ENCODE measurements at regions not wholly inside any gene's neighbourhood (a gene's known extent, or its start where the extent isn't known, plus 50 kb on each side); places are given as distances from the start of the nearest gene placed in this dataset.
A peak's percentile ranks its signal among the peaks of the same experiment; 100 is the strongest.

- no peaks in the 10 kb centered on the region for H3K79me2 ChIP-seq (ENCODE audit: insufficient read depth)
- H3K9me2 ChIP-seq (ENCODE audit: insufficient read depth), result no peaks in the 10 kb centered on the region
- in situ Hi-C loops (cut with MboI), result no loop called here
- no peak overlapping the region for H3K4me2 ChIP-seq (ENCODE audit: unreplicated experiment)
- DNase-seq, result no peak
- no peaks in the 10 kb centered on the region for H3F3A ChIP-seq (ENCODE audit: insufficient read depth)
- H3K36me3 ChIP-seq (ENCODE audit: low read depth), result no peaks in the 10 kb centered on the region
- H2AFZ ChIP-seq, result no peak overlapping the region
- H3K27ac ChIP-seq, result no peak overlapping the region
- no peaks in the 10 kb centered on the region for H3K9me3 ChIP-seq (ENCODE audit: low read depth)
- H3K4me3 ChIP-seq, result no peak overlapping the region
- no peaks in the 10 kb centered on the region for H4K20me1 ChIP-seq (ENCODE audit: insufficient read depth)
- no peak overlapping the region for H3K9ac ChIP-seq
- TF ChIP-seq EZH2 (IDR thresholded peaks at IDR 0.05; ENCODE audit: insufficient read depth, poor library complexity, severe bottlenecking) (no peak), EZH2phosphoT487 (IDR thresholded peaks at IDR 0.05; ENCODE audit: insufficient read depth, low read depth) (no peak)
- no peaks in the 10 kb centered on the region for H3K4me1 ChIP-seq (ENCODE audit: insufficient read depth)
- WGBS, 2 experiments (ENCODE audit: low coverage in 1 of 2, low lambda C conversion rate in 2 of 2, missing lambda C conversion rate in 2 of 2), result 66 to 68% methylated on average over 11 of the region's 11 CpGs
- H3K27me3 ChIP-seq (replicated peaks; ENCODE audit: insufficient read depth), result no peaks in the 10 kb centered on the region; the same call in 1 of the 2 replicates
Measured at GRCh38 chr1:217373761-217374701, 256.9 kb downstream of the GPATCH2 start.

GRCh38 chr1:217372049-217372970 lies 258.6 kb downstream of the GPATCH2 start:
- H3F3A ChIP-seq (ENCODE audit: insufficient read depth), result no peaks in the 10 kb centered on the region
- H3K27me3 ChIP-seq (replicated peaks; ENCODE audit: insufficient read depth), result no peaks in the 10 kb centered on the region; the same call in 1 of the 2 replicates
- no peak overlapping the region for H3K4me3 ChIP-seq
- no peak overlapping the region for H2AFZ ChIP-seq
- no peaks in the 10 kb centered on the region for H3K9me2 ChIP-seq (ENCODE audit: insufficient read depth)
- no peak overlapping the region for H3K27ac ChIP-seq
- no peaks in the 10 kb centered on the region for H3K4me1 ChIP-seq (ENCODE audit: insufficient read depth)
- DNase-seq, result no peak
- no peak overlapping the region for H3K9ac ChIP-seq
- no peaks in the 10 kb centered on the region for H4K20me1 ChIP-seq (ENCODE audit: insufficient read depth)
- no peaks in the 10 kb centered on the region for H3K36me3 ChIP-seq (ENCODE audit: low read depth)
- no peaks in the 10 kb centered on the region for H3K79me2 ChIP-seq (ENCODE audit: insufficient read depth)
- no peaks in the 10 kb centered on the region for H3K9me3 ChIP-seq (ENCODE audit: low read depth)
- TF ChIP-seq EZH2phosphoT487 (IDR thresholded peaks at IDR 0.05; ENCODE audit: insufficient read depth, low read depth) (no peak), EZH2 (IDR thresholded peaks at IDR 0.05; ENCODE audit: insufficient read depth, poor library complexity, severe bottlenecking) (no peak)
- WGBS, 2 experiments (ENCODE audit: low coverage in 1 of 2, low lambda C conversion rate in 2 of 2, missing lambda C conversion rate in 2 of 2), result 38 to 43% methylated on average over 7 of the region's 7 CpGs
- H3K4me2 ChIP-seq (ENCODE audit: unreplicated experiment), result no peak overlapping the region
- in situ Hi-C loops (cut with MboI), result no loop called here

GRCh38 chr1:217370757-217371156 lies 260.1 kb downstream of the GPATCH2 start:
- H3F3A ChIP-seq (ENCODE audit: insufficient read depth), result no peaks in the 10 kb centered on the region
- H3K9me3 ChIP-seq (ENCODE audit: low read depth), result no peaks in the 10 kb centered on the region
- H3K9ac ChIP-seq, result no peak overlapping the region
- H3K4me2 ChIP-seq (ENCODE audit: unreplicated experiment), result no peak overlapping the region
- DNase-seq, result no peak
- no peaks in the 10 kb centered on the region for H3K36me3 ChIP-seq (ENCODE audit: low read depth)
- H3K4me3 ChIP-seq, result no peak overlapping the region
- H3K79me2 ChIP-seq (ENCODE audit: insufficient read depth), result no peaks in the 10 kb centered on the region
- no peaks in the 10 kb centered on the region for H4K20me1 ChIP-seq (ENCODE audit: insufficient read depth)
- no peaks in the 10 kb centered on the region for H3K4me1 ChIP-seq (ENCODE audit: insufficient read depth)
- no peaks in the 10 kb centered on the region; the same call in 1 of the 2 replicates for H3K27me3 ChIP-seq (replicated peaks; ENCODE audit: insufficient read depth)
- TF ChIP-seq EZH2 (IDR thresholded peaks at IDR 0.05; ENCODE audit: insufficient read depth, poor library complexity, severe bottlenecking) (no peak), EZH2phosphoT487 (IDR thresholded peaks at IDR 0.05; ENCODE audit: insufficient read depth, low read depth) (no peak)
- in situ Hi-C loops (cut with MboI), result no loop called here
- WGBS, 2 experiments (ENCODE audit: low coverage in 1 of 2, low lambda C conversion rate in 2 of 2, missing lambda C conversion rate in 2 of 2), result 58 to 63% methylated on average over 10 of the region's 10 CpGs
- no peaks in the 10 kb centered on the region for H3K9me2 ChIP-seq (ENCODE audit: insufficient read depth)
- H3K27ac ChIP-seq, result no peak overlapping the region
- H2AFZ ChIP-seq, result no peak overlapping the region

- Histone ChIP-seq H3K27me3 (replicated peaks; ENCODE audit: insufficient read depth) (no peaks in the 10 kb centered on the region; the same call in 1 of the 2 replicates), H3K9me3 (ENCODE audit: low read depth) (no peaks in the 10 kb centered on the region), H3F3A (ENCODE audit: insufficient read depth) (no peaks in the 10 kb centered on the region), H2AFZ (no peak overlapping the region), H3K36me3 (ENCODE audit: low read depth) (no peaks in the 10 kb centered on the region), H3K27ac (no peak overlapping the region), H3K9ac (no peak overlapping the region), H3K4me1 (ENCODE audit: insufficient read depth) (no peaks in the 10 kb centered on the region), H3K79me2 (ENCODE audit: insufficient read depth) (no peaks in the 10 kb centered on the region), H3K4me3 (no peak overlapping the region), H3K9me2 (ENCODE audit: insufficient read depth) (no peaks in the 10 kb centered on the region), H3K4me2 (ENCODE audit: unreplicated experiment) (no peak overlapping the region), H4K20me1 (ENCODE audit: insufficient read depth) (no peaks in the 10 kb centered on the region)
- DNase-seq, result peak; percentile 2
- in situ Hi-C loops (cut with MboI), result no loop called here
- TF ChIP-seq EZH2phosphoT487 (IDR thresholded peaks at IDR 0.05; ENCODE audit: insufficient read depth, low read depth) (no peak), EZH2 (IDR thresholded peaks at IDR 0.05; ENCODE audit: insufficient read depth, poor library complexity, severe bottlenecking) (no peak)
- 38 to 40% methylated on average over 9 of the region's 9 CpGs for WGBS, 2 experiments (ENCODE audit: low coverage in 1 of 2, low lambda C conversion rate in 2 of 2, missing lambda C conversion rate in 2 of 2)
Measured at GRCh38 chr1:217369996-217370551, 260.8 kb downstream of the GPATCH2 start.

Measured in GM23248 (cell line).